ENCODE measurements at regions not wholly inside any gene's neighbourhood (a gene's known extent, or its start where the extent isn't known, plus 50 kb on each side); places are given as distances from the start of the nearest gene placed in this dataset.

DNA sequence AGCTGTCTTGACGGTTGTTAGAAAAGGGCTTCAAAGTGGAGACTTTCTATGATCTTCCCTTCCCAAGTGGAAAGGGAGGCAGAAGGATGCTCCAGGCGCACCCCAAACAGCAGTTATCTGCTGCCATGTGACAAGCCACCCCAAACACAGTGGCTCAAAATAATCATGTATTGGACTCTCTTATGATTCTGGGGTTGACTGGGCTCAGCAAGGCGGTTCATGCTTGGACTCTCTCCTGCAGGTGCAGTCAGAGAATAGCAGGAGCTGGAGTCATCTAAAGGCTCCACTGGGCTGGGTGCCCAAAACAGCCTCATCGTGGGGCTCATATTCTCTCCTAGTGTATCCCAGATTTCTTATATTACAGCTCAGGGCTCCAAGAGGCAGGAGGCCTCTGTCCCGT lies 177.6 kb upstream of the IER5L start:
- Histone ChIP-seq H3K27ac (no peak overlapping the region), H3K4me3 (no peak overlapping the region), H3K4me1 (no peaks in the 10 kb centered on the region), H3K36me3 (no peaks in the 10 kb centered on the region), H3K9me3 (no peaks in the 10 kb centered on the region), H3K27me3 (peaks cover 0 to 5% (median 0%) of the 10 kb centered on the region in 4 donors)
- TF ChIP-seq, protein P1, sequence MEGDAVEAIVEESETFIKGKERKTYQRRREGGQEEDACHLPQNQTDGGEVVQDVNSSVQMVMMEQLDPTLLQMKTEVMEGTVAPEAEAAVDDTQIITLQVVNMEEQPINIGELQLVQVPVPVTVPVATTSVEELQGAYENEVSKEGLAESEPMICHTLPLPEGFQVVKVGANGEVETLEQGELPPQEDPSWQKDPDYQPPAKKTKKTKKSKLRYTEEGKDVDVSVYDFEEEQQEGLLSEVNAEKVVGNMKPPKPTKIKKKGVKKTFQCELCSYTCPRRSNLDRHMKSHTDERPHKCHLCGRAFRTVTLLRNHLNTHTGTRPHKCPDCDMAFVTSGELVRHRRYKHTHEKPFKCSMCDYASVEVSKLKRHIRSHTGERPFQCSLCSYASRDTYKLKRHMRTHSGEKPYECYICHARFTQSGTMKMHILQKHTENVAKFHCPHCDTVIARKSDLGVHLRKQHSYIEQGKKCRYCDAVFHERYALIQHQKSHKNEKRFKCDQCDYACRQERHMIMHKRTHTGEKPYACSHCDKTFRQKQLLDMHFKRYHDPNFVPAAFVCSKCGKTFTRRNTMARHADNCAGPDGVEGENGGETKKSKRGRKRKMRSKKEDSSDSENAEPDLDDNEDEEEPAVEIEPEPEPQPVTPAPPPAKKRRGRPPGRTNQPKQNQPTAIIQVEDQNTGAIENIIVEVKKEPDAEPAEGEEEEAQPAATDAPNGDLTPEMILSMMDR (IDR thresholded peaks at IDR 0.05), result no peak
- ATAC-seq (no peak), FAIRE-seq (no peak), DNase-seq (no peak)
- WGBS, 2 donors, result 90 to 95% methylated on average over 5 of the region's 5 CpGs
- intact Hi-C loops (cut with DNase I), result no loop called here

DNA sequence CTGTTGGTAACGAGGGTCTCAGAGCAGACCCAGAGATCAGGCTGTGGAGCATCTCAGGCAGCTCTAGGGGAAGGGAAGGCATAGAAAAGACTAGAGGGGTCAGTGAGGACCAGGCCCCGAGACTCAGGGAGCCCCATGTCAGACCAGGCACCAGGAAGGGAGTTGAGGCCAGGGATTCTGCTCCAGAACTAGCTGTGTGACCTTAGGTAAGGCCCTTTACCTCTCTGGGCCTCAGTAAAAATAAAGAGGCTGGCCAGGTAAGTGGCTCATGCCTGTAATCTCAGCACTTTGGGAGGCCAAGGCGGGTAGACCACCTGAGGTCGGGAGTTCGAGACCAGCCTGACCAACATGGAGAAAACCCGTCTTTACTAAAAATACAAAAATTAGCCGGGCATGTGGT lies 176.4 kb upstream of the IER5L start:
- FAIRE-seq, result no peak
- peaks cover 0 to 5% (median 0%) of the 10 kb centered on the region in 4 donors for H3K27me3 ChIP-seq
- H3K36me3 ChIP-seq, result no peaks in the 10 kb centered on the region
- 86 to 94% methylated on average over 7 of the region's 7 CpGs for WGBS, 2 donors
- ATAC-seq, result no peak
- no peaks in the 10 kb centered on the region for H3K9me3 ChIP-seq
- H3K4me1 ChIP-seq, result no peaks in the 10 kb centered on the region
- H3K27ac ChIP-seq, result no peak overlapping the region
- intact Hi-C loops (cut with DNase I), result no loop called here
- TF ChIP-seq, protein P1 (IDR thresholded peaks at IDR 0.05), result no peak
- H3K4me3 ChIP-seq, result no peak overlapping the region
- no peak for DNase-seq

DNA sequence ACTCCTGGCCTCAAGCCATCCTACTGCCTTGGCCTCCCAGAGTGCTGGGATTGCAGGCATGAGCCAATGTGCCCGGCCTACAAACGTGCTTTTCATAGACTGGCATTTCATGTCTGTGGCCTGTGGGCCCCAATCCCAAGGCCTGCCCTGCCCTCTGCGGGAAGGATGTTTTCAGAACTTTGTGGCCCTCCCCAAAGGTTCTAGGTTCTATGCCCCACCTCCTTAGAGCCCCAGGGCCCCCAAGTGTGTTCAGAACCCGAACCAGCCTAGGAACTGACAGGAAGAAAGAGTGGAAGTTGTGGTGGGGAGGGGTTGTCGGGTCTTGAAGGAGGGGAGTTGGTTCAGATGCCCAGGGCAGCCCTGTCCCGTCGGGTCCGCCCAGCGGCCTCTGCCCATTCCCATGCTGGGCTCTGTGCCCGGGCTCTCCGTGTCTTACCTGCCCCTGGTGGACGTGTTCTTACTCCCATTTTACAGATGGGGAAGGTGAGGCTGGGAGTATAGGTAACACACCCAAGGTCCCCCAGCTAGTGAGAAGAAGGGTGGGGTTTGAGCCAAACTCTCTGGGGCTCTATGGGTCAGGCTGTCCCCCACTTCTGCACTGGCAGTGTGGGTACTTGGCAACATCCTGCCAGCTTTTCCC lies 175.8 kb upstream of the IER5L start:
- FAIRE-seq (no peak), DNase-seq (no peak), ATAC-seq (no peak)
- 79 to 89% methylated on average over 12 of the region's 12 CpGs for WGBS, 2 donors
- intact Hi-C loops (cut with DNase I), result no loop called here
- no peaks in the 10 kb centered on the region for H3K36me3 ChIP-seq
- no peaks in the 10 kb centered on the region for H3K4me1 ChIP-seq
- no peaks in the 10 kb centered on the region for H3K9me3 ChIP-seq
- H3K4me3 ChIP-seq, result no peak overlapping the region
- H3K27ac ChIP-seq, result no peak overlapping the region
- peaks cover 0 to 5% (median 0%) of the 10 kb centered on the region in 4 donors for H3K27me3 ChIP-seq
- TF ChIP-seq, protein P1 (IDR thresholded peaks at IDR 0.05), result no peak

DNA sequence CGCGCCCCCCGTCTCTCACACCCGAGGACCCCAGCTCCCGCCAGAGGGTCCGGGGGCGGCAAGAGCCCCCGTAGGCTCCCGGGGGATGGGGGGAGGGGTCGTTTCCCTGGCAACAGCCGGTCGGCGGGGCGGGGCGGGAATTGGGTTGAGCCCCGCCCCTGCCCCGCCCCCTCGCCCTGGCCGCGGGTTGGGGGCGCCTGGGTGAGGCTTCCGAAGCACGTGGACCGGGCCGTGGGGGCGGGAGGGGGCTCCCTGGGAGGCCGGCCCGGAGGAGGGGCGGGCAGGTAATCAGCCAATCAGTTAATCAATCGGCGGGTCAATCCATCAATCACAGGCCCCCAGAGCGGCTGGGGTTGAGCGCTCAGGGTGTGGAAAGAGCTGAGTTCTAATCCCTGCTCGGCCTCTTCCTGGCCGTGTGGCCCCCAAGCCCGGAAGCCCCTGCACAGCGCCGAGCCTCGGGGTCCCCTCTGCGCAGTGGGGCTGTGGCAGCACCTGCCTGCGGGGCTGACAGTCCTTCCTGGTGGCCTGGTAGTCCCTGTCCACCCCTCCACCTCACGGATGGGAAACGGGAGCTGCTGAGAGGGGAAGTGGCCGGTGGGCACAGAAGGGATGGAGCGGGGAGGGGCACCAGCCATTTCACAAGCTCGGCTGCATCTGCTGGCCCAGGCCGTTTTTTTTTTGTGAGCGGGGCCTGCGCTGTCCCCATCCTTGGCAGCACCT lies 174.2 kb upstream of the IER5L start:
- H3K27ac ChIP-seq, result no peak overlapping the region
- intact Hi-C loops (cut with DNase I), result no loop called here
- ATAC-seq, result peak in 3 of 4 donors; percentile 17 to 34 (median 17)

More for the DNA sequence above, 174.2 kb upstream of the IER5L start:
- WGBS, 2 donors, result 21 to 30% methylated on average over 32 to 49 of the region's 49 CpGs
- H3K9me3 ChIP-seq, result no peaks in the 10 kb centered on the region
- TF ChIP-seq, protein P1 (IDR thresholded peaks at IDR 0.05), result no peak
- FAIRE-seq (no peak), DNase-seq (peak in 2 of 6 donors; percentile 34 to 63)
- no peaks in the 10 kb centered on the region for H3K36me3 ChIP-seq
- H3K4me1 ChIP-seq, result no peaks in the 10 kb centered on the region
- peaks cover 0 to 5% (median 0%) of the 10 kb centered on the region in 4 donors for H3K27me3 ChIP-seq
- peak overlapping the region in 3 of 4 donors; percentile 2 to 36 (median 18) for H3K4me3 ChIP-seq
